PC-3 (cell line): ENCODE measurements at regions not wholly inside any gene's neighbourhood (a gene's known extent, or its start where the extent isn't known, plus 50 kb on each side); places are given as distances from the start of the nearest gene placed in this dataset.

Experiments used
- ATAC-seq: fragments of 200-7000 bp; cut with Tn5 transposase; 2 replicates; pipeline ENCODE4 v1.9.1; 2020; ENCODE audit warnings: mild to moderate bottlenecking, moderate library complexity
- BruUV-seq: library from RNA; stranded (reverse); fragments of 400-500 nt; replicated peaks from 2 replicates; lab custom pipeline; 2021; lab: Mats Ljungman, UMichigan
- CTCF ChIA-PET: fragments of 300-600 bp; sonication (Branson Sonifier 250); formaldehyde crosslinking; loops from one replicate; lab custom pipeline; 2022; ENCODE audit warnings: antibody characterized with exemption; lab: Charles Lee
- POLR2A ChIA-PET: fragments of 300-600 bp; sonication (Branson Sonifier 250); formaldehyde crosslinking; loops from one replicate; lab custom pipeline; 2022; ENCODE audit warnings: antibody characterized with exemption; ENCODE audit not compliant: unreplicated experiment; lab: Charles Lee
- DNase-seq: peaks from one replicate; pipeline ENCODE4 v3.0.0-alpha.2; 2015
- H2AFZ ChIP-seq: fragments of 300-600 bp; sonication (generic); 2 replicates; pipeline ENCODE4 v1.6.0; 2016; ENCODE audit warnings: antibody characterized with exemption, low read length
- H3F3A ChIP-seq: fragments of 300-600 bp; sonication (generic); one replicate; pipeline ENCODE4 v1.6.0; 2017; ENCODE audit warnings: antibody characterized with exemption, low read length, control low read depth, mild to moderate bottlenecking; ENCODE audit not compliant: unreplicated experiment
- H3K27ac ChIP-seq: fragments of 300-600 bp; sonication (generic); 2 replicates; pipeline ENCODE4 v1.5.1; 2016; ENCODE audit warnings: mild to moderate bottlenecking, low read length
- H3K27me3 ChIP-seq: fragments of 300-600 bp; sonication (generic); 2 replicates; pipeline ENCODE4 v1.6.1; 2016; ENCODE audit warnings: low read length, mixed read lengths
- H3K36me3 ChIP-seq: fragments of 300-600 bp; sonication (generic); 2 replicates; pipeline ENCODE4 v1.6.1; 2016; ENCODE audit warnings: low read depth, mixed run types, low read length, mixed read lengths
- H3K4me1 ChIP-seq: fragments of 300-600 bp; sonication (generic); 2 replicates; pipeline ENCODE4 v1.5.1; 2016; ENCODE audit warnings: low read length; ENCODE audit not compliant: insufficient read depth
- H3K4me2 ChIP-seq: fragments of 300-600 bp; sonication (generic); 2 replicates; pipeline ENCODE4 v1.6.0; 2016; ENCODE audit warnings: low read length
- H3K4me3 ChIP-seq: fragments of 300-600 bp; sonication (generic); 2 replicates; pipeline ENCODE4 v1.5.1; 2016; ENCODE audit warnings: mild to moderate bottlenecking, low read length, mixed read lengths
- H3K79me2 ChIP-seq: fragments of 300-600 bp; sonication (generic); 2 replicates; pipeline ENCODE4 v1.6.1; 2017; ENCODE audit warnings: low read length, mixed read lengths
- H3K9ac ChIP-seq: fragments of 300-600 bp; sonication (generic); 2 replicates; pipeline ENCODE4 v1.6.0; 2016; ENCODE audit warnings: mild to moderate bottlenecking, low read length
- H3K9me2 ChIP-seq: fragments of 300-600 bp; sonication (generic); replicated peaks from 2 replicates; pipeline ENCODE4 v1.6.1; 2016; ENCODE audit warnings: mixed run types, low read length, mixed read lengths
- H3K9me3 ChIP-seq: fragments of 300-600 bp; sonication (generic); 2 replicates; pipeline ENCODE4 v1.6.1; 2016; ENCODE audit warnings: low read length, mixed read lengths
- H4K20me1 ChIP-seq: fragments of 300-600 bp; sonication (generic); 2 replicates; pipeline ENCODE4 v1.6.1; 2016; ENCODE audit warnings: low read length, mixed read lengths
- EZH2 ChIP-seq: fragments of 300-600 bp; sonication (generic); IDR thresholded peaks from one replicate; pipeline ENCODE4 v1.6.1; 2017; ENCODE audit warnings: antibody characterized with exemption, mild to moderate bottlenecking, low read length; ENCODE audit not compliant: unreplicated experiment
- EZH2phosphoT487 ChIP-seq: fragments of 300-600 bp; sonication (generic); IDR thresholded peaks from 2 replicates; pipeline ENCODE4 v1.6.1; 2018; ENCODE audit warnings: mild to moderate bottlenecking, antibody characterized with exemption, low read length, borderline replicate concordance
- intact Hi-C: fragments of 100-400 bp; cut with micrococcal nuclease; formaldehyde crosslinking; loops from 2 replicates; pipeline ENCODE4 v1.9.0; 2023
- TF ChIP-seq, protein P1 (sequence below): fragments of 300-600 bp; sonication (generic); conservative IDR thresholded peaks from 2 replicates; pipeline ENCODE4 v1.5.1; 2017; ENCODE audit warnings: antibody characterized with exemption, low read depth, mild to moderate bottlenecking, low read length

DNA sequence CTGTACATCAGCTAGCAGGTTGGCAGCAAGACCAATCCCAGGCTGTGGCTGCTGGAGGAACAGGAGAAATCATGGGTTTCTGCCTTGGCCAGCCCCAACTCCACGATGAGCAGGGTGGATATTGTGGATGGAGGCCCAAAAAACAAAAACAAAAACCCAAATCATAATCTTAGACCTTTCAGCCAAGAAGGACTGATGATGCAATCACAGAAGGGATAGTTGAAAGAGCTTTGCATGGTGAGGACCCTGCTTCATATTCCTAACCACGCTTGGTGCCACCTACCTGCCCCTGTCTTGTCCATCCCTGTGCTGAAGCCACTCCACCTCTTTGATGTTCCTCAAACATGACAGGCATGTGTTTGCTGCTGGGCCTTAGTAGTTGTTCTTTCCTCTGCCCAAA, 68.8 kb upstream of the CT45A1 start:
- CTCF ChIA-PET: no interaction called here
- H2AFZ ChIP-seq: no peak overlapping the region
- no peaks in the 10 kb centered on the region for H3K79me2 ChIP-seq
- no peak overlapping the region for H3K4me2 ChIP-seq
- H3K4me1 ChIP-seq: no peaks in the 10 kb centered on the region
- H3K27me3 ChIP-seq: peaks cover 17% of the 10 kb centered on the region; the same call in 1 of the 2 replicates
- H4K20me1 ChIP-seq: no peaks in the 10 kb centered on the region
- POLR2A ChIA-PET: no interaction called here
- no peak overlapping the region for H3K4me3 ChIP-seq
- BruUV-seq: no TSS peak
- H3K27ac ChIP-seq: no peak overlapping the region
- DNase-seq (no peak), ATAC-seq (no peak)
- TF ChIP-seq, protein P1, sequence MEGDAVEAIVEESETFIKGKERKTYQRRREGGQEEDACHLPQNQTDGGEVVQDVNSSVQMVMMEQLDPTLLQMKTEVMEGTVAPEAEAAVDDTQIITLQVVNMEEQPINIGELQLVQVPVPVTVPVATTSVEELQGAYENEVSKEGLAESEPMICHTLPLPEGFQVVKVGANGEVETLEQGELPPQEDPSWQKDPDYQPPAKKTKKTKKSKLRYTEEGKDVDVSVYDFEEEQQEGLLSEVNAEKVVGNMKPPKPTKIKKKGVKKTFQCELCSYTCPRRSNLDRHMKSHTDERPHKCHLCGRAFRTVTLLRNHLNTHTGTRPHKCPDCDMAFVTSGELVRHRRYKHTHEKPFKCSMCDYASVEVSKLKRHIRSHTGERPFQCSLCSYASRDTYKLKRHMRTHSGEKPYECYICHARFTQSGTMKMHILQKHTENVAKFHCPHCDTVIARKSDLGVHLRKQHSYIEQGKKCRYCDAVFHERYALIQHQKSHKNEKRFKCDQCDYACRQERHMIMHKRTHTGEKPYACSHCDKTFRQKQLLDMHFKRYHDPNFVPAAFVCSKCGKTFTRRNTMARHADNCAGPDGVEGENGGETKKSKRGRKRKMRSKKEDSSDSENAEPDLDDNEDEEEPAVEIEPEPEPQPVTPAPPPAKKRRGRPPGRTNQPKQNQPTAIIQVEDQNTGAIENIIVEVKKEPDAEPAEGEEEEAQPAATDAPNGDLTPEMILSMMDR: no peak
- TF ChIP-seq EZH2 (no peak), EZH2phosphoT487 (no peak)
- intact Hi-C loops: no loop called here
- H3K9me2 ChIP-seq: no peaks in the 10 kb centered on the region
- H3K9me3 ChIP-seq: no peaks in the 10 kb centered on the region
- H3K9ac ChIP-seq: no peak overlapping the region
- no peaks in the 10 kb centered on the region for H3K36me3 ChIP-seq
- H3F3A ChIP-seq: no peaks in the 10 kb centered on the region

DNA sequence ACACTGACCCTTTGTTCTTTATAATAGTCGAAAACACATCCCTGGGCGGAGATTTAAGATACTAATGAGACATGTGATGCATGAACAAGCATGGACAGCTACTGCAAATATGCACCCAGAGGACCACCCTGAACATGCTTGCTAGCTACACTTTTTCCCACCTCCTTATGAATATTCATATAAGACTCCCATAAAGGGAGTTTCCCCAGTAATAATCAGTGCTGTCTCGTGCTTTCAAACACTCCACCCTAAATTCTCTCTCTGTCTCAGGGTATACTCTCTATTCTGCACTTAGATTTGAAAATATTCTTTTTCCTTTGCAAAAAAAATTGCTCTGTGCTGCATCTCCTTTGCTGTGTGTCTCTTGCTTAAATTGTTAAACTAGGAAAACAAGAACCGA, 64.4 kb upstream of the CT45A1 start:
- intact Hi-C loops: no loop called here
- DNase-seq (no peak), ATAC-seq (no peak)
- TF ChIP-seq EZH2 (no peak), EZH2phosphoT487 (no peak)
- TF ChIP-seq, protein P1: no peak
- no peak overlapping the region for H3K27ac ChIP-seq
- no peaks in the 10 kb centered on the region for H3K9me3 ChIP-seq
- no peaks in the 10 kb centered on the region for H3K36me3 ChIP-seq
- no peak overlapping the region for H2AFZ ChIP-seq
- H4K20me1 ChIP-seq: no peaks in the 10 kb centered on the region
- CTCF ChIA-PET: no interaction called here
- no peak overlapping the region for H3K4me2 ChIP-seq
- H3K4me3 ChIP-seq: no peak overlapping the region
- no peaks in the 10 kb centered on the region for H3K9me2 ChIP-seq
- no peak overlapping the region for H3K9ac ChIP-seq
- POLR2A ChIA-PET: no interaction called here
- BruUV-seq: no TSS peak
- no peaks in the 10 kb centered on the region for H3K4me1 ChIP-seq
- no peaks in the 10 kb centered on the region for H3K79me2 ChIP-seq
- H3F3A ChIP-seq: no peaks in the 10 kb centered on the region
- H3K27me3 ChIP-seq: peaks cover 26% of the 10 kb centered on the region; the same call in 1 of the 2 replicates

DNA sequence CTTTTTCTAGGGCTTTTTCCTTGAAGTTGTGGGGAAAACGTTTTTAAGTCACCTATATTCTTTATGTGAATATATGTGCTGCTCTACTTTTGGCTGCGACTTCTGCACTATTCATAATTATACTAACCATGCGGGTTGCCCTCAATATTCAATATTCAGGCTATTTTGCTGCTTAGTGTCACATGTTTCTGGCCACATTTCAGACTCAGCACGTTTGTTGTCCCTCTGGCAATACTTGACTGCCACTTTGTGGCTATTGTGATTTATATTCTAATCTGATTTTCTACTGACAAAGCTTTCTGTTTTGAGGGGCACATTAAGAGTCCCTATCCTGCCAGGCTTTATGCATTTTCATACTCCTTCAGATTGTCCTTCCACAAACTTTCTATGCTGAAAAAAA, 63.9 kb upstream of the CT45A1 start:
- POLR2A ChIA-PET: no interaction called here

More for the DNA sequence above, 63.9 kb upstream of the CT45A1 start:
- H3K9me2 ChIP-seq: no peaks in the 10 kb centered on the region
- H3K79me2 ChIP-seq: no peaks in the 10 kb centered on the region
- H3K27ac ChIP-seq: no peak overlapping the region
- H3K4me1 ChIP-seq: no peaks in the 10 kb centered on the region
- H2AFZ ChIP-seq: no peak overlapping the region
- CTCF ChIA-PET: no interaction called here
- H4K20me1 ChIP-seq: no peaks in the 10 kb centered on the region
- H3K9ac ChIP-seq: no peak overlapping the region
- H3K27me3 ChIP-seq: peaks cover 28% of the 10 kb centered on the region; the same call in 1 of the 2 replicates
- intact Hi-C loops: no loop called here
- H3K36me3 ChIP-seq: no peaks in the 10 kb centered on the region
- no TSS peak for BruUV-seq
- H3K4me3 ChIP-seq: no peak overlapping the region
- DNase-seq: no peak
- no peak for TF ChIP-seq EZH2phosphoT487
- no peak for TF ChIP-seq EZH2
- TF ChIP-seq, protein P1: no peak
- ATAC-seq: no peak
- H3K9me3 ChIP-seq: no peaks in the 10 kb centered on the region
- no peak overlapping the region for H3K4me2 ChIP-seq
- no peaks in the 10 kb centered on the region for H3F3A ChIP-seq
